GM10248 (cell line): ENCODE measurements at regions not wholly inside any gene's neighbourhood (a gene's known extent, or its start where the extent isn't known, plus 50 kb on each side); places are given as distances from the start of the nearest gene placed in this dataset.

ENCODE experiments used
- CTCF ChIA-PET: fragments of 300-600 bp; sonication (Branson Sonifier 250); formaldehyde crosslinking; extraction: SDS; loops from one replicate; lab custom pipeline; 2021; ENCODE audit warnings: antibody characterized with exemption; lab: Yijun Ruan, JAX
- POLR2A ChIA-PET: fragments of 350-650 bp; sonication (Branson Sonifier 250); formaldehyde crosslinking; extraction: SDS; loops from one replicate; lab custom pipeline; 2020; ENCODE audit warnings: antibody characterized with exemption; lab: Yijun Ruan, JAX
- DNase-seq: peaks from one replicate; pipeline ENCODE4 v3.0.0; 2012; ENCODE audit errors: extremely low spot score
- TF ChIP-seq, protein P1 (sequence below): IDR thresholded peaks from 2 replicates; pipeline ENCODE4 v1.5.1; 2012; ENCODE audit warnings: mild to moderate bottlenecking, low read depth; ENCODE audit errors: extremely low read depth, missing control alignments, control extremely low read depth

DNA sequence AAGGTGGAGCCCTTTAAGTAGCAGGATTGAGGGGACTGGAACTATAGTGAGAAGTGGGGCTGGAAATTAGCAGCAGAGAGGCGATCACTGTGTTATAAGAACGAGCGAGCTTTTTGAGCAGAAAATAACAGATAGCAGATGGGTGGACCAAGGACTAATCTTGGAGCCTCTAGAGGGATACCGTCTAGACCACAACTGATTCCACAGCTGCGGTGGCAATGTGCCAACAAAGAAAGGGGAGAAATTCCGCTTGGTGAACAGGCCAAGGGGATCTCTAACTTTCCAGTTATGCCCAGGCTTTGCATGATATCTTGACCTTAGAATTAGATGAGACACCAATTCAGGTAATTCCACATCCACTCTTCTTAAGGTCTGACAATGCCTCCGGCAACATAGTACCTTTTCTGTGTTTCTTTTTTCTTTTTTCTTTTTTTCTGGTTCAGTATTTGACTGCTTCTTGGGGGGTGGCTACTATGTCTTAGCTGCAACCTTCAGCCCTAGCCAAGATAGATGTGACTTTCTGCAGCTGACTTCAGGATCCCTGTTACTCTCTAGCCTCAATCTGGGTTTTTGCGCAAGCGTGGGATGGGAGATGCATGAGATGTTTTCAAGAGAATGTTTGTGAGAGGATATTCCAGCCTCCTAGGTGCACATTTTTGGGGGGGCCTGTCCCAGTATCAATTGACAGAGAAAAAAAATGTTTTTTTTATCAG is 143.4 kb upstream of the CPSF6 start:
- DNase-seq, result no peak
- TF ChIP-seq, protein P1, sequence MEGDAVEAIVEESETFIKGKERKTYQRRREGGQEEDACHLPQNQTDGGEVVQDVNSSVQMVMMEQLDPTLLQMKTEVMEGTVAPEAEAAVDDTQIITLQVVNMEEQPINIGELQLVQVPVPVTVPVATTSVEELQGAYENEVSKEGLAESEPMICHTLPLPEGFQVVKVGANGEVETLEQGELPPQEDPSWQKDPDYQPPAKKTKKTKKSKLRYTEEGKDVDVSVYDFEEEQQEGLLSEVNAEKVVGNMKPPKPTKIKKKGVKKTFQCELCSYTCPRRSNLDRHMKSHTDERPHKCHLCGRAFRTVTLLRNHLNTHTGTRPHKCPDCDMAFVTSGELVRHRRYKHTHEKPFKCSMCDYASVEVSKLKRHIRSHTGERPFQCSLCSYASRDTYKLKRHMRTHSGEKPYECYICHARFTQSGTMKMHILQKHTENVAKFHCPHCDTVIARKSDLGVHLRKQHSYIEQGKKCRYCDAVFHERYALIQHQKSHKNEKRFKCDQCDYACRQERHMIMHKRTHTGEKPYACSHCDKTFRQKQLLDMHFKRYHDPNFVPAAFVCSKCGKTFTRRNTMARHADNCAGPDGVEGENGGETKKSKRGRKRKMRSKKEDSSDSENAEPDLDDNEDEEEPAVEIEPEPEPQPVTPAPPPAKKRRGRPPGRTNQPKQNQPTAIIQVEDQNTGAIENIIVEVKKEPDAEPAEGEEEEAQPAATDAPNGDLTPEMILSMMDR, result no peak
- ChIA-PET POLR2A (no interaction called here), CTCF (interaction anchor here (1.6 kb wide), 1 partner anchor 9 kb away, joined by 6 read pairs; no protein-coding TSS in a partner anchor)

DNA sequence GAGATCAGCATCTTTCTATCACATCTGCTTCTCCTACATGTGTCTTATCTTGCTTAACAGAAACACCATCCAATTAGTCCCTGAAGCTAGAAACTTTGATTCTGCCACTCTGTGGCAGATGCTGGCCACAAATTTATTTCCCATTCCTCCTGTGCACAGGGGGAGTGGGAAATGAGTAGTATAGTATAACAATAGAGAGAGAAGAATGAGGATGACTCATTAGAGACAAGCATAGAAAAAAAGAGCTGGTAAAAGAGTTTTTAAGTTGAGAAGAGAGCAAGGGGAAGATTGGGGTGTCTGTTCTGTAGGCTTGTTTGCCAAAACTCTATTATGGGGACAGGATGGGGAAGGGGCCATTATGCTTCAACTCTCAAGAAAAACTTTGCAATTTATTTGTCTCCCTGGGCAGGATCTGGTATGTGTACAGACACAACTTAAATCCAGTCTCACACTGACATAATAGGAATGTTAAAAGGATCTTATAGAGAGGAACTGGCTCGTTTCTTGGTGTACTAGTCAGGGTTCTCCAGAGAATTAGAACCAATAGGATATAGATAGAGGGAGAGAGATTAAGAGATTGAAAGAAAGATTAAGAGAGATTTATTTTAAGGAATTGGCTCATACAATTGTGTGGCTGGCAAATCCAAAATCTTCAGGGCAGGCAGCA is 142.6 kb upstream of the CPSF6 start:
- CTCF ChIA-PET, result no interaction called here
- TF ChIP-seq, protein P1, result no peak
- POLR2A ChIA-PET, result no interaction called here
- DNase-seq, result no peak

DNA sequence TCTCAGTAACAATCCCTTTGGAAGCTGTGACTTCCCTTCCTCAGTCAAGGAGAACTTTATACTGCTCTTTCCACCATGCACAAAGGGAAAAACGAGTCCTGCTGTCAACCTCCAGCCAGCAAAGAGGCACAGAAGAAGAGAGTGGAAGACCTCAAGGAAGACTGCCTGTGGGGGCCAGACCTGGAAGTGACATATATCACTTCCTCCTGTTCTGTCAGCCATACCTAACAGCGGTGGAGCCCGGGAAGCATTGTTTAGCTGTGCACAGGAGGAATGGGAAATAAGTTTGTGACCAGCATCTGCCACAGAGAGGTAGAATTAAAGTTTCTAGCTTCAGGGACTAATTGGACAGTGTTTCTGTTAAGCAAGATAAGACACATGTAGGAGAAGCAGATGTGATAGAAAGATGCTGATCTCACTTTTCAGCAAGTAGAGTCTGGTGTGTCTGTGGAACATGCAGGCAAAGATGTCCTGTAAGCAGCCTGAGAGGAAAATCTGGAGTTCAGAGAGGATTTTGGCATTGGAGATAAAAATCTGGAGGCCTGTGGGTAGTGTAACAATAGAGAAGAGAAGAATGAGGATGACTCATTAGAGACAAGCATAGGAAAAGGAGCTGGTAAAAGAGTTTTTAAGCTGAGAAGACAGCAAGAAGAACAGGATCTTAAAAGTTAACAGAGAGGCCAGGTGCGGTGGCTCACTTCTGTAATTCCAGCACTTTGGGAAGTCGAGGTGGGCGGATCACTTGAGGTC is 141.6 kb upstream of the CPSF6 start:
- DNase-seq, result no peak
- TF ChIP-seq, protein P1, result no peak
- ChIA-PET POLR2A (no interaction called here), CTCF (no interaction called here)

DNA sequence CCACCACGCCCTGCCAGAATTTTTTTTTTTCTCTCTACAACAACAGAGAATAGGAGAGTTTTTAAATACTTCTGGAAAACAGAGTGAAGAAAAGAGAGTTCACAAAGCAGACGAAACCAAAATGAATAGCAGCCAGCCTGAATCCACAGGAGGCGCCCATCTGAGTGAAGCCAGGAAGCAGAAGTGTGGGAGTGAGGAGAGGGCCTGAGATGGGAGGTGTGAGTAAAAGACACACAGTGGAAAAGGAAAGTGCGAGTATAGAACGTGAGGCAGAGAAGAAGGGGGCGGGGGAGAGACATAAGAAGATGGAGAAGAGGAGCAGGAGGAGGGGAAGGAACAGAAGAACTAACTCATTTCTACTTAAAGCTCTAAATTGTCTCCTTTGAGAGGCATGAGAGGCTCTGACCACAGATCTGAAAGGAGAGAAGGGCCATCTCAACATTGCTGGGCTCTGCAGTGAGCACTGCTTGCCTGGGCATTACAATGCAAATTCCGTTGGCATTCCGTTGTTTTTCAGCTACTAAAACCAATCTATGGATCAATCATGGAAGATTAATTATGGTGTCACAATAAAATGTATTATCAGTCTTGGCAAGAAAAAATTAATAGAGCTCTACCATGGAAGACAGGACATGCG is 140.1 kb upstream of the CPSF6 start:
- TF ChIP-seq, protein P1, result no peak
- ChIA-PET POLR2A (no interaction called here), CTCF (no interaction called here)
- no peak for DNase-seq

DNA sequence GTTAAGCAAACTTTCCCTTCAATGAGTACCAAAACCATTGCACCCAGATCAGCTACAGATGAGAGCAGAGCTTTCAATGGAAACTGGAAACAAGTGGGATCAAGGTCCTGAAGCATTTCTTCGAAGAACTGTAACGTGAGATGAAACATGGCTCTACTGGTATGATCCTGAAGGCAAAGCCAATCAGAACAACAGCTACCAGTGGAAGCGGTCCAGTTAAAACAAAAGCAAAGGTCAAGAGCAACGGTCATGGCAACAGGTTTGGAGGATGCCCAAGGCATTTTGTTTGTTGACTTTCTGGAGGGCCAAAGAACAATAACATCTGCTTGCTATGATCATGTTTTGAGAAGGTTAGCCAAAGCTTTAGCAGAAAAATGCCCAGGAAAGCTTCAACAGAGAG is 137.9 kb upstream of the CPSF6 start:
- POLR2A ChIA-PET, result no interaction called here
- no peak for DNase-seq
- CTCF ChIA-PET, result no interaction called here
- TF ChIP-seq, protein P1, result no peak

DNA sequence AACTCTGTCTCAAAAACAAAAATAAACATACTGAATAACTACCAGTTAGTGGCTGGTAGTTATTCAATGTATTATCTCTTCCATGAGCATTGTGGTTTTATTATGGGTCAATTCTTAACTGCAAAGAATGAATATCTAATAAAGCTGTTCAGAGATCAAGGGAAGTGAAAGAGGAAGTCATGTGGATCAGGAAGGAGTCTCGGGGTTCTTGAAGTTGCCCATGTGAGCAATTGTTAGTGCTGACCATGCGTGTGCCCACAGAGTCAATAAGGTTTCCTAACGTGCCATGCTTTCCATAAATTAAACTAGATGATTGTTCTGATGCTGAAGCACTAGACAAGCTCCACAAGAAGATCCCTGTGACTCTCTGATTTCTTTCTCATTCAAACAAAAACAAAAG is 136.5 kb upstream of the CPSF6 start:
- POLR2A ChIA-PET, result interaction anchor here (0.6 to 0.7 kb wide), 2 partner anchors 19 to 1028 kb away, joined by 6 to 7 read pairs; no protein-coding TSS in a partner anchor
- TF ChIP-seq, protein P1, result no peak
- DNase-seq, result no peak
- CTCF ChIA-PET, result no interaction called here
